Ishikawa (cell line): ENCODE measurements at regions not wholly inside any gene's neighbourhood (a gene's known extent, or its start where the extent isn't known, plus 50 kb on each side); places are given as distances from the start of the nearest gene placed in this dataset.

Source experiments
- CEBPB ChIP-seq: IDR thresholded peaks from 2 replicates; pipeline ENCODE4 v1.6.1; 2012
- CREB1 ChIP-seq: IDR thresholded peaks from 2 replicates; pipeline ENCODE4 v1.6.1; 2012; ENCODE audit warnings: low read depth
- EGR1 ChIP-seq: IDR thresholded peaks from 2 replicates; pipeline ENCODE4 v1.6.1; 2012
- EP300 ChIP-seq: IDR thresholded peaks from 2 replicates; pipeline ENCODE4 v1.6.1; 2012; ENCODE audit warnings: borderline replicate concordance
- FOXM1 ChIP-seq: IDR thresholded peaks from 2 replicates; pipeline ENCODE4 v1.6.1; 2012; ENCODE audit warnings: low read depth, borderline replicate concordance
- MAX ChIP-seq: IDR thresholded peaks from 2 replicates; pipeline ENCODE4 v1.6.1; 2012
- NFIC ChIP-seq: IDR thresholded peaks from 2 replicates; pipeline ENCODE4 v1.6.1; 2012
- RAD21 ChIP-seq: IDR thresholded peaks from 2 replicates; pipeline ENCODE4 v1.6.1; 2012; ENCODE audit warnings: low read depth
- REST ChIP-seq: IDR thresholded peaks from 2 replicates; pipeline ENCODE4 v1.6.1; 2012; ENCODE audit warnings: low read depth, mild to moderate bottlenecking
- TAF1 ChIP-seq: IDR thresholded peaks from 2 replicates; pipeline ENCODE4 v1.6.1; 2012; ENCODE audit warnings: low read depth, mild to moderate bottlenecking
- TCF12 ChIP-seq: IDR thresholded peaks from 2 replicates; pipeline ENCODE4 v1.6.1; 2012; ENCODE audit warnings: low read depth
- TEAD4 ChIP-seq: IDR thresholded peaks from 2 replicates; pipeline ENCODE4 v1.6.1; 2012
- USF1 ChIP-seq: IDR thresholded peaks from 2 replicates; pipeline ENCODE4 v1.6.1; 2012
- YY1 ChIP-seq: IDR thresholded peaks from 2 replicates; pipeline ENCODE4 v1.6.1; 2012; ENCODE audit warnings: low read depth
- ZBTB7A ChIP-seq: IDR thresholded peaks from 2 replicates; pipeline ENCODE4 v1.6.1; 2012; ENCODE audit warnings: low read depth

GRCh38 chr3:151556596-151556995, 95.7 kb upstream of the IGSF10 start:
- no peak for TF ChIP-seq EP300
- TF ChIP-seq FOXM1: no peak

GRCh38 chr3:151555523-151555922, 94.7 kb upstream of the IGSF10 start:
- TF ChIP-seq CREB1 (no peak), FOXM1 (no peak), TCF12 (no peak), EGR1 (no peak), TAF1 (no peak), USF1 (no peak), TEAD4 (no peak), REST (no peak), RAD21 (no peak), MAX (no peak), EP300 (no peak), CEBPB (no peak), NFIC (no peak), YY1 (no peak), ZBTB7A (no peak)

GRCh38 chr3:151553888-151554287, 93.0 kb upstream of the IGSF10 start:
- TF ChIP-seq CEBPB (no peak), TAF1 (no peak), MAX (no peak), USF1 (no peak), ZBTB7A (no peak), RAD21 (no peak), EGR1 (no peak), FOXM1 (no peak)

GRCh38 chr3:151552589-151552988, 91.7 kb upstream of the IGSF10 start:
- TF ChIP-seq EP300 (no peak), NFIC (no peak), REST (no peak), YY1 (no peak), RAD21 (no peak), EGR1 (no peak), TEAD4 (no peak), CREB1 (no peak), ZBTB7A (no peak), USF1 (no peak), CEBPB (no peak)

GRCh38 chr3:151550642-151551041, 89.8 kb upstream of the IGSF10 start:
- TF ChIP-seq EGR1 (no peak), ZBTB7A (no peak), USF1 (no peak), MAX (no peak), RAD21 (no peak), TCF12 (no peak), REST (no peak), EP300 (no peak), YY1 (no peak), NFIC (no peak), CREB1 (no peak), TAF1 (no peak), TEAD4 (no peak), FOXM1 (no peak), CEBPB (no peak)
